Activated naive CD4-positive, alpha-beta T cell treated with anti-CD3 and anti-CD28 coated beads for 36 hours (primary cell): ENCODE measurements at regions not wholly inside any gene's neighbourhood (a gene's known extent, or its start where the extent isn't known, plus 50 kb on each side); places are given as distances from the start of the nearest gene placed in this dataset.

Source experiments
- CTCF ChIA-PET: fragments of 350-600 bp; sonication (Branson Sonifier 250); formaldehyde crosslinking; loops from one replicate; lab custom pipeline; 2021; ENCODE audit warnings: antibody characterized with exemption; lab: Charles Lee
- DNase-seq: peaks from one replicate; pipeline ENCODE4 v3.0.0-alpha.2; 2020
- H3K27ac Mint-ChIP-seq: one replicate; pipeline ENCODE4 v1.8.0; 2021; ENCODE audit warnings: mild to moderate bottlenecking, mixed read lengths
- H3K27me3 Mint-ChIP-seq: one replicate; pipeline ENCODE4 v1.8.0; 2021; ENCODE audit warnings: low read depth, mixed read lengths
- H3K36me3 Mint-ChIP-seq: one replicate; pipeline ENCODE4 v1.8.0; 2021; ENCODE audit warnings: low read depth, mixed read lengths
- H3K4me1 Mint-ChIP-seq: one replicate; pipeline ENCODE4 v1.8.0; 2021; ENCODE audit warnings: low read depth, mixed read lengths
- H3K4me3 Mint-ChIP-seq: one replicate; pipeline ENCODE4 v1.8.0; 2021; ENCODE audit warnings: mild to moderate bottlenecking, moderate library complexity, mixed read lengths
- H3K9me3 Mint-ChIP-seq: one replicate; pipeline ENCODE4 v1.8.0; 2021; ENCODE audit warnings: mixed read lengths
- intact Hi-C: fragments of 100-400 bp; cut with micrococcal nuclease; formaldehyde crosslinking; loops from one replicate; pipeline ENCODE4 v1.15.1; 2023

GRCh38 chr2:60316381-60317033 lies 236.9 kb downstream of the BCL11A start:
- Mint-ChIP-seq H3K27ac (no peak overlapping the region), H3K9me3 (no peaks in the 10 kb centered on the region), H3K4me1 (peaks cover 5% of the 10 kb centered on the region), H3K36me3 (no peaks in the 10 kb centered on the region), H3K4me3 (no peak overlapping the region), H3K27me3 (no peaks in the 10 kb centered on the region)
- CTCF ChIA-PET = no interaction called here
- intact Hi-C loops = no loop called here
- no peak for DNase-seq

- Mint-ChIP-seq H3K27ac (no peak overlapping the region), H3K4me3 (no peak overlapping the region), H3K9me3 (no peaks in the 10 kb centered on the region), H3K27me3 (no peaks in the 10 kb centered on the region), H3K4me1 (peaks cover 5% of the 10 kb centered on the region), H3K36me3 (no peaks in the 10 kb centered on the region)
- intact Hi-C loops = no loop called here
- CTCF ChIA-PET = no interaction called here
- DNase-seq = no peak
These were observed 239.8 kb downstream of the BCL11A start for GRCh38 chr2:60313470-60314172.

GRCh38 chr2:60312618-60313017 lies 240.8 kb downstream of the BCL11A start:
- Mint-ChIP-seq H3K4me1 (peaks cover 5% of the 10 kb centered on the region), H3K9me3 (no peaks in the 10 kb centered on the region), H3K36me3 (no peaks in the 10 kb centered on the region), H3K4me3 (no peak overlapping the region), H3K27ac (no peak overlapping the region), H3K27me3 (no peaks in the 10 kb centered on the region)
- CTCF ChIA-PET = interaction anchor here (0.7 kb wide), 1 partner anchor 295 kb away, joined by 3 read pairs; no protein-coding TSS in a partner anchor
- no peak for DNase-seq
- intact Hi-C loops = no loop called here

GRCh38 chr2:60311524-60311923 lies 241.9 kb downstream of the BCL11A start:
- Mint-ChIP-seq H3K9me3 (no peaks in the 10 kb centered on the region), H3K36me3 (no peaks in the 10 kb centered on the region), H3K4me1 (peaks cover 5% of the 10 kb centered on the region), H3K27me3 (no peaks in the 10 kb centered on the region), H3K27ac (no peak overlapping the region), H3K4me3 (no peak overlapping the region)
- CTCF ChIA-PET = interaction anchor here (0.6 kb wide), 1 partner anchor 895 kb away, joined by 4 read pairs; no protein-coding TSS in a partner anchor
- DNase-seq = no peak
- intact Hi-C loops = no loop called here

- no peaks in the 10 kb centered on the region for H3K27me3 Mint-ChIP-seq
- H3K4me1 Mint-ChIP-seq = peaks cover 5% of the 10 kb centered on the region
- intact Hi-C loops = no loop called here
- no peaks in the 10 kb centered on the region for H3K36me3 Mint-ChIP-seq
- no peak overlapping the region for H3K4me3 Mint-ChIP-seq
- DNase-seq = no peak
- CTCF ChIA-PET = no interaction called here
- H3K9me3 Mint-ChIP-seq = no peaks in the 10 kb centered on the region
- no peak overlapping the region for H3K27ac Mint-ChIP-seq
These were observed 243.4 kb downstream of the BCL11A start for GRCh38 chr2:60309941-60310660.

- no peak for DNase-seq
- H3K4me3 Mint-ChIP-seq = no peak overlapping the region
- no peaks in the 10 kb centered on the region for H3K9me3 Mint-ChIP-seq
- H3K27ac Mint-ChIP-seq = no peak overlapping the region
- no peaks in the 10 kb centered on the region for H3K36me3 Mint-ChIP-seq
- intact Hi-C loops = no loop called here
- CTCF ChIA-PET = no interaction called here
- H3K27me3 Mint-ChIP-seq = no peaks in the 10 kb centered on the region
- peaks cover 5% of the 10 kb centered on the region for H3K4me1 Mint-ChIP-seq
These were observed 244.1 kb downstream of the BCL11A start for GRCh38 chr2:60309336-60309735.

- Mint-ChIP-seq H3K27me3 (no peaks in the 10 kb centered on the region), H3K4me3 (no peak overlapping the region), H3K9me3 (no peaks in the 10 kb centered on the region), H3K36me3 (no peaks in the 10 kb centered on the region), H3K27ac (no peak overlapping the region), H3K4me1 (no peaks in the 10 kb centered on the region)
- intact Hi-C loops = no loop called here
- DNase-seq = no peak
- CTCF ChIA-PET = no interaction called here
These were observed 247.1 kb downstream of the BCL11A start for GRCh38 chr2:60306267-60306861.

GRCh38 chr2:60303680-60304079 lies 249.8 kb downstream of the BCL11A start:
- Mint-ChIP-seq H3K27me3 (no peaks in the 10 kb centered on the region), H3K36me3 (no peaks in the 10 kb centered on the region)
- intact Hi-C loops = no loop called here

GRCh38 chr2:60302377-60303126 lies 250.9 kb downstream of the BCL11A start:
- intact Hi-C loops = no loop called here
- Mint-ChIP-seq H3K27me3 (no peaks in the 10 kb centered on the region), H3K36me3 (no peaks in the 10 kb centered on the region), H3K27ac (no peak overlapping the region), H3K4me1 (no peaks in the 10 kb centered on the region), H3K4me3 (no peak overlapping the region), H3K9me3 (no peaks in the 10 kb centered on the region)
- CTCF ChIA-PET = interaction anchor here (0.6 kb wide), 1 partner anchor 267 kb away, joined by 4 read pairs; no protein-coding TSS in a partner anchor
- DNase-seq = no peak

More at GRCh38 chr2:60303680-60304079, 249.8 kb downstream of the BCL11A start:
- no peaks in the 10 kb centered on the region for H3K9me3 Mint-ChIP-seq
- CTCF ChIA-PET = no interaction called here
- no peaks in the 10 kb centered on the region for H3K4me1 Mint-ChIP-seq
- no peak for DNase-seq
- H3K4me3 Mint-ChIP-seq = no peak overlapping the region
- H3K27ac Mint-ChIP-seq = no peak overlapping the region

GRCh38 chr2:60301726-60302125 lies 251.7 kb downstream of the BCL11A start:
- Mint-ChIP-seq H3K9me3 (no peaks in the 10 kb centered on the region), H3K27me3 (no peaks in the 10 kb centered on the region), H3K27ac (no peak overlapping the region), H3K36me3 (no peaks in the 10 kb centered on the region), H3K4me1 (no peaks in the 10 kb centered on the region), H3K4me3 (no peak overlapping the region)
- DNase-seq = no peak
- intact Hi-C loops = no loop called here
- CTCF ChIA-PET = no interaction called here

- no peaks in the 10 kb centered on the region for H3K27me3 Mint-ChIP-seq
- H3K9me3 Mint-ChIP-seq = no peaks in the 10 kb centered on the region
- H3K4me1 Mint-ChIP-seq = no peaks in the 10 kb centered on the region
- no peaks in the 10 kb centered on the region for H3K36me3 Mint-ChIP-seq
- CTCF ChIA-PET = no interaction called here
- no peak overlapping the region for H3K4me3 Mint-ChIP-seq
- DNase-seq = no peak
- intact Hi-C loops = no loop called here
- H3K27ac Mint-ChIP-seq = no peak overlapping the region
These were observed 254.3 kb downstream of the BCL11A start for GRCh38 chr2:60299179-60299578.
